ENCODE measurements at regions not wholly inside any gene's neighbourhood (a gene's known extent, or its start where the extent isn't known, plus 50 kb on each side); places are given as distances from the start of the nearest gene placed in this dataset.

DNA sequence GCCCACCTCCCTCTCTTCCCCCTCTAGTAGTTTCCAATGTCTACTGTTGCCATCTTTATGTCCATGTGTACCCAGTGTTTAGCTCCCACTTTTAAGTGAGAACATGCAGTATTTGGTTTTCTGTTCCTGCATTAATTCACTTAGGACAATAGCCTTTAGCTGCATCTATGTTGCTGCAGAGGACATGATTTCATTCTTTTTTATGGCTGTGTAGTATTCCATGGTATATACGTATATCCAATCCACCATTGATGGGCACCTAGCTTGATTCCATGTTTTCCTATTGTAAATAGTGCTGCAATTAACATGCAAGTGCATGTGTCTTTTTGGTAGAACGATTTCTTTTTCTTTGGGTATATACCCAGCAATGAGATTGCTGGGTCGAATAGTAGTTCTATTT is 170.4 kb downstream of the NOC3L start:
- peaks cover 10% of the 10 kb centered on the region for H3K4me1 ChIP-seq
- H3K4me3 ChIP-seq: no peak overlapping the region
- no peaks in the 10 kb centered on the region for H3K36me3 ChIP-seq
- H3K27me3 ChIP-seq: no peaks in the 10 kb centered on the region
- no peak for DNase-seq (ENCODE audit: extremely low spot score in 2 of 2)
- H3K9me3 ChIP-seq: no peaks in the 10 kb centered on the region
- no peak overlapping the region for H3K27ac ChIP-seq
- intact Hi-C loops (cut with DNase I): no loop called here
- no peak for TF ChIP-seq POLR2A (IDR thresholded peaks at IDR 0.05)
- TF ChIP-seq, protein P1, sequence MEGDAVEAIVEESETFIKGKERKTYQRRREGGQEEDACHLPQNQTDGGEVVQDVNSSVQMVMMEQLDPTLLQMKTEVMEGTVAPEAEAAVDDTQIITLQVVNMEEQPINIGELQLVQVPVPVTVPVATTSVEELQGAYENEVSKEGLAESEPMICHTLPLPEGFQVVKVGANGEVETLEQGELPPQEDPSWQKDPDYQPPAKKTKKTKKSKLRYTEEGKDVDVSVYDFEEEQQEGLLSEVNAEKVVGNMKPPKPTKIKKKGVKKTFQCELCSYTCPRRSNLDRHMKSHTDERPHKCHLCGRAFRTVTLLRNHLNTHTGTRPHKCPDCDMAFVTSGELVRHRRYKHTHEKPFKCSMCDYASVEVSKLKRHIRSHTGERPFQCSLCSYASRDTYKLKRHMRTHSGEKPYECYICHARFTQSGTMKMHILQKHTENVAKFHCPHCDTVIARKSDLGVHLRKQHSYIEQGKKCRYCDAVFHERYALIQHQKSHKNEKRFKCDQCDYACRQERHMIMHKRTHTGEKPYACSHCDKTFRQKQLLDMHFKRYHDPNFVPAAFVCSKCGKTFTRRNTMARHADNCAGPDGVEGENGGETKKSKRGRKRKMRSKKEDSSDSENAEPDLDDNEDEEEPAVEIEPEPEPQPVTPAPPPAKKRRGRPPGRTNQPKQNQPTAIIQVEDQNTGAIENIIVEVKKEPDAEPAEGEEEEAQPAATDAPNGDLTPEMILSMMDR (IDR thresholded peaks at IDR 0.05): no peak

DNA sequence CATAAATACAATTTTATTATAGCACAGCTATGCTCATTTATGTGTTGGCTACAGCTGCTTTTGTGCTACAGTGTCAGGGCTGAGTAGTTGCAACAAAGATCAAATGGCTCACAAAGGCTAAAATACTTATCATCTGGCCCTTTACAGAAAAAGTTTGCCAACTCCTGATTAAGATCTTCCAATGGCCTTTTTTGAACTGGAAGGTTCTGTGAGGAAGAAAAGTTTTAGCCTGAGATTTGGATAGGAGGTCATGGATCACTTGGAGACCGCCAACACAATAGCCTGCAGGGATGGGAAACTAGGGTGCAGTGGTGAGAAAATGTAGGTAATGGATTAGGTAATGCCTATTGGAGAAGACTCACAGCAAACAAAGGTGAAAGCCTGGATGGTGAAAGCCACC is 169.8 kb downstream of the NOC3L start:
- Histone ChIP-seq H3K27ac (no peak overlapping the region), H3K36me3 (no peaks in the 10 kb centered on the region), H3K27me3 (no peaks in the 10 kb centered on the region), H3K4me3 (no peak overlapping the region), H3K9me3 (no peaks in the 10 kb centered on the region), H3K4me1 (peaks cover 10% of the 10 kb centered on the region)
- TF ChIP-seq, protein P1 (IDR thresholded peaks at IDR 0.05): no peak
- TF ChIP-seq POLR2AphosphoS5 (IDR thresholded peaks at IDR 0.05; ENCODE audit: insufficient read depth in 1 of 2, low read depth in 1 of 2): no peak
- no peak for TF ChIP-seq POLR2A (IDR thresholded peaks at IDR 0.05)
- DNase-seq (ENCODE audit: extremely low spot score in 2 of 2): no peak
- intact Hi-C loops (cut with DNase I): no loop called here

DNA sequence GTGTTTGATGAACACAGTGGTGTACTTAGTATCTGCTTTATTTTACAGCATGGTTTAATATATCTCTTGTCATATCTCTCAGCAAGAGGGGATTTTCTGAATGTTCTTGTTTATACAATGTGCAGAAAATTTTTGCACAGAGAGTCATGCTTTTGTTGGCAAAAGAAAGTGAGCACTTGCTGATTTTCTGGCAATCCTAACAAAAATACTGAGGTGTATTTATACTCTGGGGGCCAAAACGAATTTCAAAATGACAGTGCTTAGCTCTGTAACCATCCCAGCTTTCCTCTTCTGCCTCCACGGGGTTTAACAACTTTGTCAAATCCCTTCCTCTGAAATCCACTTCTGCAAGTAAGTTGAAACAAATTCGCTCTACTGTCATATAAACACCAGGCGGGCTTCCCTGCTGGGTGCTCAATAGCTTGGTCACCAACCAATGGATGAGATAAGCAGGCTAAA is 169.2 kb downstream of the NOC3L start:
- Histone ChIP-seq H3K9me3 (no peaks in the 10 kb centered on the region), H3K4me1 (peaks cover 10% of the 10 kb centered on the region), H3K27me3 (no peaks in the 10 kb centered on the region), H3K4me3 (no peak overlapping the region), H3K36me3 (no peaks in the 10 kb centered on the region), H3K27ac (no peak overlapping the region)
- TF ChIP-seq, protein P1 (IDR thresholded peaks at IDR 0.05): no peak
- TF ChIP-seq POLR2A (IDR thresholded peaks at IDR 0.05) (no peak), POLR2AphosphoS5 (IDR thresholded peaks at IDR 0.05; ENCODE audit: insufficient read depth in 1 of 2, low read depth in 1 of 2) (no peak)
- no peak for DNase-seq (ENCODE audit: extremely low spot score in 2 of 2)
- intact Hi-C loops (cut with DNase I): no loop called here

DNA sequence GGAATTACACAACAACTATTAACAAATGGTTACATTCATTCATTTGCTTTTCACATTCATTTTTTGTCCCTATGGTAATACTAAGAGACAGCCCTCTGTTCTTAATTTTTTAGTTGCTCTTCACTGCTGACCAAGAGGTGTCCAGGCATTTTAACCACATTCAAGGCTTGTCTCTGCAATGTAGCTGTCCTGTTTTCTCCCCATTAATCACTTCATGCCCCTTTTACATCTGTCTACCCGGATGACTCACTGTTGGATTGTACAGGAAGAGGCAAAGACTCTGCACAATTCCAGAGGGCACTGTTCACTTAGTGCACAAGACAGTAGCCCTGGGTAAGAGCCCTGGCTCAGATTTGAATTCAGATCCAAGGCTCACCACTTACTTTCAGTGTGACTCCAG is 168.5 kb downstream of the NOC3L start:
- DNase-seq (ENCODE audit: extremely low spot score in 2 of 2): no peak
- TF ChIP-seq POLR2AphosphoS5 (IDR thresholded peaks at IDR 0.05; ENCODE audit: insufficient read depth in 1 of 2, low read depth in 1 of 2) (no peak), POLR2A (IDR thresholded peaks at IDR 0.05) (no peak)
- TF ChIP-seq, protein P1 (IDR thresholded peaks at IDR 0.05): no peak

DNA sequence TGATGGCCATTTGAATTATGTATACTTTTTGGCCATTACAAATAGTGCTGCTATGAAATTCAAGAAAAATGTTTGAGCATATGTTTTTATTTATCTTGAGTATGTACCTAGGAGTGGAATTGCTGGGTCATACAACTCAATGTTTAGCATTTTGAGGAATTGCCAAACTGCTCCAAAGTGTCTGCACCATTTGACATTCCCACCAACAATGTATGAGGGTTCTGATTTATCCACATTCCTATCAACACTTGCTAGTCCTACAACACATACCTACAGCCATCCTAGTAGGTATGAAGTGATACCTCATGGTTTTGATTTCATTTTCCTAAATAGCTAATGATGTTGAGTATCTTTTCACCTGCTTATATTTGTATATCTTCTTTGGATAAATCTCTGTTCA is 165.5 kb downstream of the NOC3L start:
- Histone ChIP-seq H3K36me3 (no peaks in the 10 kb centered on the region), H3K4me1 (peaks cover 10% of the 10 kb centered on the region), H3K27me3 (no peaks in the 10 kb centered on the region), H3K27ac (no peak overlapping the region), H3K4me3 (no peak overlapping the region), H3K9me3 (no peaks in the 10 kb centered on the region)
- no peak for DNase-seq (ENCODE audit: extremely low spot score in 2 of 2)
- no peak for TF ChIP-seq POLR2A (IDR thresholded peaks at IDR 0.05)
- TF ChIP-seq, protein P1 (IDR thresholded peaks at IDR 0.05): no peak
- no peak for TF ChIP-seq POLR2AphosphoS5 (IDR thresholded peaks at IDR 0.05; ENCODE audit: insufficient read depth in 1 of 2, low read depth in 1 of 2)
- intact Hi-C loops (cut with DNase I): no loop called here

More for the DNA sequence above, 168.5 kb downstream of the NOC3L start:
- Histone ChIP-seq H3K9me3 (no peaks in the 10 kb centered on the region), H3K4me3 (no peak overlapping the region), H3K36me3 (no peaks in the 10 kb centered on the region), H3K27me3 (no peaks in the 10 kb centered on the region), H3K27ac (no peak overlapping the region), H3K4me1 (peaks cover 10% of the 10 kb centered on the region)
- intact Hi-C loops (cut with DNase I): no loop called here

All from vagina (tissue), 2 donors.